ENCODE measurements at regions not wholly inside any gene's neighbourhood (a gene's known extent, or its start where the extent isn't known, plus 50 kb on each side); places are given as distances from the start of the nearest gene placed in this dataset.

- TF ChIP-seq MAX (IDR thresholded peaks at IDR 0.05; ENCODE audit: low read depth) (no peak), GATA2 (CRISPR knock-in tag; IDR thresholded peaks at IDR 0.05) (peak; percentile 71)
- CTCF ChIA-PET = no interaction called here
- 4% methylated on average over 2 of the region's 2 CpGs for WGBS (ENCODE audit: low lambda C conversion rate)
Measured at GRCh38 chr15:93603550-93603949, 514.5 kb upstream of the RGMA start.

GRCh38 chr15:93587059-93587521, 498.1 kb upstream of the RGMA start:
- H3K4me3 ChIP-seq (ENCODE audit: low read depth in 2 of 2, low read length in 1 of 2) = no peak overlapping the region
- H3K9me3 ChIP-seq = no peaks in the 10 kb centered on the region
- DNase-seq = peak; percentile 48
- CTCF ChIA-PET = interaction anchor here (0.6 to 1.7 kb wide), 5 partner anchors 480 to 738 kb away, joined by 3 to 7 read pairs (median 3); no protein-coding TSS in a partner anchor
- H3K9me2 ChIP-seq = no peaks in the 10 kb centered on the region
- no peak overlapping the region for H3K9ac ChIP-seq
- H3F3A ChIP-seq (replicated peaks; ENCODE audit: insufficient read depth) = no peaks in the 10 kb centered on the region
- H4K20me1 ChIP-seq (ENCODE audit: insufficient read depth) = no peaks in the 10 kb centered on the region
- H2AFZ ChIP-seq (ENCODE audit: low read depth) = no peak overlapping the region
- H3K36me3 ChIP-seq (replicated peaks in 1 of 2; ENCODE audit: control insufficient read depth in 1 of 2, insufficient read depth in 2 of 2, low read length in 1 of 2) = no peaks in the 10 kb centered on the region
- peaks cover 0 to 6% of the 10 kb centered on the region in 2 experiments; a peak in 1 of 4 replicates for H3K4me1 ChIP-seq (ENCODE audit: control insufficient read depth in 1 of 2, insufficient read depth in 2 of 2, low read depth in 1 of 2, low read length in 1 of 2)
- H3K79me2 ChIP-seq (ENCODE audit: insufficient read depth) = no peaks in the 10 kb centered on the region
- peak overlapping the region in 1 of 2 experiments; percentile 68; a peak in 1 of 4 replicates for H3K27ac ChIP-seq (ENCODE audit: low read depth in 2 of 2, low read length in 1 of 2)
- no peaks in the 10 kb centered on the region for H3K27me3 ChIP-seq (ENCODE audit: insufficient read depth)
- POLR2A ChIA-PET = interaction anchor here (0.6 kb wide), 1 partner anchor 34 kb away, joined by 6 read pairs; no protein-coding TSS in a partner anchor
- H3K4me2 ChIP-seq = no peak overlapping the region
- TF ChIP-seq POLR2AphosphoS5 (IDR thresholded peaks at IDR 0.05; ENCODE audit: low read depth, low read length) = no peak
- no peak for TF ChIP-seq TEAD4 (IDR thresholded peaks at IDR 0.05; ENCODE audit: borderline replicate concordance, insufficient read depth)
- TF ChIP-seq USF2 (IDR thresholded peaks at IDR 0.05; ENCODE audit: borderline replicate concordance, low read depth, low read length) = no peak
- no peak for TF ChIP-seq ZBTB33 (IDR thresholded peaks at IDR 0.05; ENCODE audit: borderline replicate concordance, low read depth)
- TF ChIP-seq CHD2 (IDR thresholded peaks at IDR 0.05; ENCODE audit: low read length, partially characterized antibody) = no peak
- no peak for TF ChIP-seq GABPA (IDR thresholded peaks at IDR 0.05; ENCODE audit: low read depth)
- TF ChIP-seq NRF1 (IDR thresholded peaks at IDR 0.05; ENCODE audit: low read depth, low read length) = no peak
- no peak for TF ChIP-seq EZH2phosphoT487 (IDR thresholded peaks at IDR 0.05; ENCODE audit: borderline replicate concordance, low read depth)
- TF ChIP-seq EP300 (IDR thresholded peaks at IDR 0.05; ENCODE audit: borderline replicate concordance in 1 of 2, low read depth in 1 of 2, low read length in 1 of 2) = peak in 1 of 2 experiments; percentile 56; a peak in 2 of 4 replicates
- TF ChIP-seq TAF1 (IDR thresholded peaks at IDR 0.05; ENCODE audit: borderline replicate concordance, low read depth, low read length) = no peak
- no peak for TF ChIP-seq REST (IDR thresholded peaks at IDR 0.05; ENCODE audit: low read depth, low read length)
- TF ChIP-seq RFX5 (IDR thresholded peaks at IDR 0.05; ENCODE audit: low read length) = no peak
- no peak for TF ChIP-seq USF1 (IDR thresholded peaks at IDR 0.05; ENCODE audit: borderline replicate concordance, low read depth)
- TF ChIP-seq MAX (IDR thresholded peaks at IDR 0.05; ENCODE audit: low read depth) = no peak
- no peak for TF ChIP-seq FOXM1 (IDR thresholded peaks at IDR 0.05; ENCODE audit: low read depth)
- TF ChIP-seq NFIC (IDR thresholded peaks at IDR 0.05; ENCODE audit: borderline replicate concordance) = no peak
- TF ChIP-seq FOSL2 (IDR thresholded peaks at IDR 0.05; ENCODE audit: borderline replicate concordance, low read depth) = no peak
- TF ChIP-seq GATA2 (CRISPR knock-in tag; IDR thresholded peaks at IDR 0.05) = peak; percentile 37
- TF ChIP-seq FOXJ3 (CRISPR knock-in tag; IDR thresholded peaks at IDR 0.05) = no peak

More at GRCh38 chr15:93603550-93603949, 514.5 kb upstream of the RGMA start:
- H3K27me3 ChIP-seq (ENCODE audit: insufficient read depth) = no peaks in the 10 kb centered on the region
- no peak overlapping the region for H3K4me3 ChIP-seq (ENCODE audit: low read depth in 2 of 2, low read length in 1 of 2)
- no peaks in the 10 kb centered on the region for H3K9me3 ChIP-seq
- no peak overlapping the region for H3K27ac ChIP-seq (ENCODE audit: low read depth in 2 of 2, low read length in 1 of 2)
- H3K9ac ChIP-seq = no peak overlapping the region
- no peak overlapping the region for H3K4me2 ChIP-seq
- H3K9me2 ChIP-seq = no peaks in the 10 kb centered on the region
- no peaks in the 10 kb centered on the region for H4K20me1 ChIP-seq (ENCODE audit: insufficient read depth)
- peak; percentile 17 for DNase-seq
- no peaks in the 10 kb centered on the region for H3F3A ChIP-seq (replicated peaks; ENCODE audit: insufficient read depth)
- H2AFZ ChIP-seq (ENCODE audit: low read depth) = no peak overlapping the region
- POLR2A ChIA-PET = no interaction called here
- no peaks in the 10 kb centered on the region for H3K36me3 ChIP-seq (replicated peaks in 1 of 2; ENCODE audit: control insufficient read depth in 1 of 2, insufficient read depth in 2 of 2, low read length in 1 of 2)
- no peaks in the 10 kb centered on the region for H3K79me2 ChIP-seq (ENCODE audit: insufficient read depth)
- peaks cover 0 to 9% of the 10 kb centered on the region in 2 experiments; a peak in 1 of 4 replicates for H3K4me1 ChIP-seq (ENCODE audit: control insufficient read depth in 1 of 2, insufficient read depth in 2 of 2, low read depth in 1 of 2, low read length in 1 of 2)

Measured in SK-N-SH (cell line).